ENCODE measurements at regions not wholly inside any gene's neighbourhood (a gene's known extent, or its start where the extent isn't known, plus 50 kb on each side); places are given as distances from the start of the nearest gene placed in this dataset.

DNA sequence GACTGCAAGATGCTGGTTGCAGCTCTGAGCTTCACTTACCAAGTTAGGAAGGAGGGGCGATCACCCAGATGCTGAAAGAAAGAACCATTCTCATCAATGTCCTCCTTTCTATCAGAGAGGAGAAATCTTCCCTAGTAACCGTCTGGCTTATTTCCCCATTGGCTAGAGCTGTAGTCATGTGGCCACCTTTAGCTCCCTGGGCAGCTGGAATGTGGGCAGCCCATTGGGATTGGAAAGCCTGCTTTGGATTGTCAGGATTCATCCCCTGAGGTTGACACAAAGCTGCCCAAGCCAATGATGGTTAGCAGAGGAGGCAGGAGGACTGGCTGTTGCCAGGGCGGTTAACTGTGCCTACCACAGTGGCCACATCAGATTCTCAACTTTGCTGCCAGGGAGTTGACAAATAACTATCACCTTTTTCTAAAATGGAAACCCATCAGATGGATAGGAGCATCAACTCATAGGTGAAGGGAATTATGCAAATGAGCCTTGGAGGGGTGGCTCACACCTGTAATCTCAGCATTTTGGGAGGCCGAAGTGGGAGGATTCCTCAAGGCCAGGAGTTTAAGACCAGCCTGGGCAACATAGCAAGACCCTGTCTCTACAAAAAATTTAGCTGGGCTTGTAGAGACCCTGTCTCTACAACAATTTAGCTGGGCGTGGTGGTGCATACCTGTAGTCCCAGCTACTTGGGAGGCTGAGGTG lies 206.4 kb upstream of the GALNT17 start:
- Histone ChIP-seq H3K9me3 (replicated peaks in 1 of 2; ENCODE audit: control insufficient read depth in 1 of 2, insufficient read depth in 1 of 2, low read length in 2 of 2) (peaks cover 5 to 6% of the 10 kb centered on the region in 2 donors), H3K4me3 (replicated peaks in 1 of 3; ENCODE audit: low read depth in 2 of 3, low read length in 3 of 3) (no peak overlapping the region), H4K20me1 (ENCODE audit: insufficient read depth, low read length) (no peaks in the 10 kb centered on the region), H3K36me3 (replicated peaks in 1 of 2; ENCODE audit: control insufficient read depth in 1 of 2, insufficient read depth in 2 of 2, low read length in 2 of 2) (no peaks in the 10 kb centered on the region), H3K27me3 (ENCODE audit: control insufficient read depth in 2 of 2, insufficient read depth in 2 of 2, low read length in 2 of 2) (no peaks in the 10 kb centered on the region), H3K79me2 (ENCODE audit: insufficient read depth, low read length) (no peaks in the 10 kb centered on the region), H3K4me2 (replicated peaks; ENCODE audit: extremely low read depth, low read length, poor library complexity, severe bottlenecking) (no peak overlapping the region), H3K4me1 (ENCODE audit: control insufficient read depth in 1 of 2, insufficient read depth in 2 of 2, low read length in 2 of 2) (no peaks in the 10 kb centered on the region), H3K9ac (ENCODE audit: insufficient read depth, low read length, poor library complexity, severe bottlenecking) (no peak overlapping the region), H3K27ac (ENCODE audit: low read depth in 1 of 2, low read length in 2 of 2) (no peak overlapping the region), H2AFZ (ENCODE audit: insufficient read depth, low read depth, low read length, poor library complexity, severe bottlenecking) (no peak overlapping the region)
- peaks cover 0 to 26% (median 8%) of the 10 kb centered on the region in 7 donors for H3K9me3 Mint-ChIP-seq
- H3K27ac Mint-ChIP-seq: no peak overlapping the region
- TF ChIP-seq CTCF (IDR thresholded peaks at IDR 0.05): no peak
- no peak for DNase-seq
- H3K27me3 Mint-ChIP-seq (ENCODE audit: low read depth in 3 of 3): peaks cover 0 to 4% (median 1%) of the 10 kb centered on the region in 3 donors
- H3K4me1 Mint-ChIP-seq: peaks cover 8% of the 10 kb centered on the region
- 80% methylated on average over 1 of the region's 5 CpGs for WGBS (ENCODE audit: insufficient coverage)
- no peaks in the 10 kb centered on the region for H3K36me3 Mint-ChIP-seq
- H3K4me3 Mint-ChIP-seq: no peak overlapping the region
- intact Hi-C loops (cut with micrococcal nuclease): no loop called here

DNA sequence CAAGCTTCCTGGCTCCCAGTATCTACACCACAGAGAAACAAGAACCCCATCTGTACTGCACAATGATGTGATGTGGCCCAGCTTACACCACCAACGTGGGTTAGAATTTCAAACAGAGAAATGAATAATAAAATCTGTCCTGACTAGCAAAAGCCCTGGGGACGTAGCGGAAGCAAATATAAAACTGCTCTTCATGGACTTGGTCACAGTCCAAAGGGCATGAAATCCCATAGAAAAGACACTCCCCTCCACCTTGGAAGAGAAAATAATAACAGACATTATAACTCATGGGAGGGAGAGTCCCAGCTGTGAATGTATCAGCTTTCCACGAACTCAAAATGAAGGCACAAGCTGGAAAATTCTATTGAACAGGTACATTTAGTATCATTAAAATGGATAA lies 205.3 kb upstream of the GALNT17 start:
- no peak for TF ChIP-seq CTCF (IDR thresholded peaks at IDR 0.05)
- no peak overlapping the region for H3K4me3 ChIP-seq (replicated peaks in 1 of 3; ENCODE audit: low read depth in 2 of 3, low read length in 3 of 3)
- peaks cover 0 to 3% (median 1%) of the 10 kb centered on the region in 3 donors for H3K27me3 Mint-ChIP-seq (ENCODE audit: low read depth in 3 of 3)
- no peak for DNase-seq
- H3K27me3 ChIP-seq (ENCODE audit: control insufficient read depth in 2 of 2, insufficient read depth in 2 of 2, low read length in 2 of 2): no peaks in the 10 kb centered on the region
- H3K4me1 ChIP-seq (ENCODE audit: control insufficient read depth in 1 of 2, insufficient read depth in 2 of 2, low read length in 2 of 2): no peaks in the 10 kb centered on the region
- no peak overlapping the region for H3K4me2 ChIP-seq (replicated peaks; ENCODE audit: extremely low read depth, low read length, poor library complexity, severe bottlenecking)
- H3K27ac Mint-ChIP-seq: no peak overlapping the region
- intact Hi-C loops (cut with micrococcal nuclease): no loop called here
- no CpG with 5 or more reads among the region's 4 CpGs for whole genome bisulfite sequencing (ENCODE audit: insufficient coverage)
- peaks cover 0 to 24% (median 11%) of the 10 kb centered on the region in 7 donors for H3K9me3 Mint-ChIP-seq
- no peak overlapping the region for H3K4me3 Mint-ChIP-seq
- peaks cover 5 to 6% of the 10 kb centered on the region in 2 donors for H3K9me3 ChIP-seq (replicated peaks in 1 of 2; ENCODE audit: control insufficient read depth in 1 of 2, insufficient read depth in 1 of 2, low read length in 2 of 2)
- H2AFZ ChIP-seq (ENCODE audit: insufficient read depth, low read depth, low read length, poor library complexity, severe bottlenecking): no peak overlapping the region
- H4K20me1 ChIP-seq (ENCODE audit: insufficient read depth, low read length): no peaks in the 10 kb centered on the region
- H3K9ac ChIP-seq (ENCODE audit: insufficient read depth, low read length, poor library complexity, severe bottlenecking): no peak overlapping the region
- no peaks in the 10 kb centered on the region for H3K36me3 Mint-ChIP-seq
- no peak overlapping the region for H3K27ac ChIP-seq (ENCODE audit: low read depth in 1 of 2, low read length in 2 of 2)
- peaks cover 8% of the 10 kb centered on the region for H3K4me1 Mint-ChIP-seq
- H3K79me2 ChIP-seq (ENCODE audit: insufficient read depth, low read length): no peaks in the 10 kb centered on the region
- H3K36me3 ChIP-seq (replicated peaks in 1 of 2; ENCODE audit: control insufficient read depth in 1 of 2, insufficient read depth in 2 of 2, low read length in 2 of 2): no peaks in the 10 kb centered on the region

All from CD14-positive monocyte (primary cell).